Right lobe of liver (tissue), 4 donors: ENCODE measurements at regions not wholly inside any gene's neighbourhood (a gene's known extent, or its start where the extent isn't known, plus 50 kb on each side); places are given as distances from the start of the nearest gene placed in this dataset.

Experiments
- POLR2A ChIP-seq: fragments of 450-650 bp; IDR thresholded peaks from one replicate; pipeline ENCODE4 v1.6.1; 2017; ENCODE audit warnings: antibody characterized with exemption, mild to moderate bottlenecking
- TF ChIP-seq, protein P1 (sequence below), 4 donors: fragments of 200-600 bp in 3 of 4; fragments of 450-650 bp in 1 of 4; IDR thresholded peaks; one replicate each; pipeline versions ENCODE4 v1.5.1 to v1.8.0; 2016 to 2022; ENCODE audit warnings: antibody characterized with exemption in 4 of 4, mild to moderate bottlenecking in 2 of 4
- donor health status: DM: no; HTN: no; CAD: no.
- donor health status: DM: no; HTN: no; CAD: no.
- donor health status: DM: no; HTN: yes; CAD: no.

DNA sequence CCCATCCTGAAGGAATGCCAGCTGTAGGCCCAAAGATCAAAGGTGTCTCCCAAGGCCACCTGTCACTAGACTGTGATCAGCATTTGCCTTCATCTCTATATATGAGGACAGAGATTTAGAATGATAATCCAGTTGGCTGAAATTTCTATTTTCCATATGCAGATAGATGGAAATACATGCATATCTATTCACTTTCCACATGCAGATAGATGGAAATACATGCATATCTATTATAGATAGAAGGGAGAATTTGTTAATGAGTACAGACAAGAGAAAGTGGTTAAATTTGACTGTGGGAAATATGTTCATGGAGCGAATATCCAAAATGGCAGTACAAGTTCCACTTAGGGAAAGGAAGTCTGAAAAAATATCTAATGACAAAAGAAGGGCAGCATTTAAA lies 762.2 kb downstream of the NLGN4Y start:
- no peak for TF ChIP-seq POLR2A
- TF ChIP-seq, protein P1, sequence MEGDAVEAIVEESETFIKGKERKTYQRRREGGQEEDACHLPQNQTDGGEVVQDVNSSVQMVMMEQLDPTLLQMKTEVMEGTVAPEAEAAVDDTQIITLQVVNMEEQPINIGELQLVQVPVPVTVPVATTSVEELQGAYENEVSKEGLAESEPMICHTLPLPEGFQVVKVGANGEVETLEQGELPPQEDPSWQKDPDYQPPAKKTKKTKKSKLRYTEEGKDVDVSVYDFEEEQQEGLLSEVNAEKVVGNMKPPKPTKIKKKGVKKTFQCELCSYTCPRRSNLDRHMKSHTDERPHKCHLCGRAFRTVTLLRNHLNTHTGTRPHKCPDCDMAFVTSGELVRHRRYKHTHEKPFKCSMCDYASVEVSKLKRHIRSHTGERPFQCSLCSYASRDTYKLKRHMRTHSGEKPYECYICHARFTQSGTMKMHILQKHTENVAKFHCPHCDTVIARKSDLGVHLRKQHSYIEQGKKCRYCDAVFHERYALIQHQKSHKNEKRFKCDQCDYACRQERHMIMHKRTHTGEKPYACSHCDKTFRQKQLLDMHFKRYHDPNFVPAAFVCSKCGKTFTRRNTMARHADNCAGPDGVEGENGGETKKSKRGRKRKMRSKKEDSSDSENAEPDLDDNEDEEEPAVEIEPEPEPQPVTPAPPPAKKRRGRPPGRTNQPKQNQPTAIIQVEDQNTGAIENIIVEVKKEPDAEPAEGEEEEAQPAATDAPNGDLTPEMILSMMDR (IDR thresholded peaks at IDR 0.05): no peak
